ENCODE measurements at regions not wholly inside any gene's neighbourhood (a gene's known extent, or its start where the extent isn't known, plus 50 kb on each side); places are given as distances from the start of the nearest gene placed in this dataset.

DNA sequence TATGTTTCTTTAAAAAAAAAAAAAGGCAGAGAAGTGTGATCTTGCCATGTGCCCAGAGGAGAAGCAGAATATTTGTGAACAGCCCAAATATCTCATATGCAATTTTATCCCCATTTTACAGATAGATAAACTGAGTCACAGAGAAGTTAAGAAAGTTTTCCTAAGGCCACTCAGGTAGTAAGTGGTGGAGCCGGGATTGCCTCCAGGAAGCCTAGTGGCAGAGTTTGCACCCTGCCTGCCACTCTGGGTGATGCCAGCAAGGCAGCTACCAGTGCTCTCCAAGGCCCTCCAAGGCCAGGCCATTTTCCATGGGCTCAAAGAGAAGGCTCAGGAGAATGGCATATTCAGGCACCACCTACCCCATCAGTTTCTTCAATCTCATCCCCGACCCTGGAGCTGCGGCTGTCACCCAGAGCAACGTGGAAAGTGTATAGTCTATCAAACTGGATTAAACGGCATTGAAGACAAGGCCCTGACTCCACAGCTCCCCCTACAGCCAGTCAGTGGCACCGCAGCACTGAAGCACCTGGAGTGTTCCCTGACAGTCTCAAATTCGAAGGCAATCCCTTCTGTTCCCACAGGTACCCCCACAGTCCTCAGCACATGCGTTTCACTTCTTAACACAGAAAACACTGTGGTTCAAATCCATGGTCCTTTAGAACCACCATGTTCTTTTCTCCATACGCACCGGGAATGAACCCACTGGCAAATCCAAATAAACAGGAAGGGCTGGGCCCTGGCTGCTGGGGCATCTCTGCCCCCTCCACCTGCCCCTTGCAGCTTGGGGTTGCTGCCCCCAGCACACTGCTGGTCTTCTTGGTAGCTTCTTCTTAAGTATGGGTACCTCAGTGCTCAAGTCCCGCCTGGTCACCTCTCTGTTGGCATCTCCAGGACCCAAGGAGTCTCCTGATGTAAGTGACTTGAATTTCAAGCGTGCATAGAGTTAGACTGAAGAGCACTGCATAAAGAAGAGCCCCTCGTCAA, 175.3 kb downstream of the INHBB start:
- no peak overlapping the region for H3K27ac ChIP-seq
- DNase-seq, result peak in 1 of 3 donors; percentile 59
- no peaks in the 10 kb centered on the region for H3K36me3 ChIP-seq
- no peaks in the 10 kb centered on the region for H3K9me3 ChIP-seq
- H3K4me1 ChIP-seq, result no peaks in the 10 kb centered on the region
- H3K27me3 ChIP-seq, result no peaks in the 10 kb centered on the region
- H3K4me3 ChIP-seq, result no peak overlapping the region
- no peak for TF ChIP-seq POLR2A (IDR thresholded peaks at IDR 0.05)
- TF ChIP-seq, protein P1, sequence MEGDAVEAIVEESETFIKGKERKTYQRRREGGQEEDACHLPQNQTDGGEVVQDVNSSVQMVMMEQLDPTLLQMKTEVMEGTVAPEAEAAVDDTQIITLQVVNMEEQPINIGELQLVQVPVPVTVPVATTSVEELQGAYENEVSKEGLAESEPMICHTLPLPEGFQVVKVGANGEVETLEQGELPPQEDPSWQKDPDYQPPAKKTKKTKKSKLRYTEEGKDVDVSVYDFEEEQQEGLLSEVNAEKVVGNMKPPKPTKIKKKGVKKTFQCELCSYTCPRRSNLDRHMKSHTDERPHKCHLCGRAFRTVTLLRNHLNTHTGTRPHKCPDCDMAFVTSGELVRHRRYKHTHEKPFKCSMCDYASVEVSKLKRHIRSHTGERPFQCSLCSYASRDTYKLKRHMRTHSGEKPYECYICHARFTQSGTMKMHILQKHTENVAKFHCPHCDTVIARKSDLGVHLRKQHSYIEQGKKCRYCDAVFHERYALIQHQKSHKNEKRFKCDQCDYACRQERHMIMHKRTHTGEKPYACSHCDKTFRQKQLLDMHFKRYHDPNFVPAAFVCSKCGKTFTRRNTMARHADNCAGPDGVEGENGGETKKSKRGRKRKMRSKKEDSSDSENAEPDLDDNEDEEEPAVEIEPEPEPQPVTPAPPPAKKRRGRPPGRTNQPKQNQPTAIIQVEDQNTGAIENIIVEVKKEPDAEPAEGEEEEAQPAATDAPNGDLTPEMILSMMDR (IDR thresholded peaks at IDR 0.05), result peak in 4 of 6 experiments; percentile 29 to 54 (median 48)

DNA sequence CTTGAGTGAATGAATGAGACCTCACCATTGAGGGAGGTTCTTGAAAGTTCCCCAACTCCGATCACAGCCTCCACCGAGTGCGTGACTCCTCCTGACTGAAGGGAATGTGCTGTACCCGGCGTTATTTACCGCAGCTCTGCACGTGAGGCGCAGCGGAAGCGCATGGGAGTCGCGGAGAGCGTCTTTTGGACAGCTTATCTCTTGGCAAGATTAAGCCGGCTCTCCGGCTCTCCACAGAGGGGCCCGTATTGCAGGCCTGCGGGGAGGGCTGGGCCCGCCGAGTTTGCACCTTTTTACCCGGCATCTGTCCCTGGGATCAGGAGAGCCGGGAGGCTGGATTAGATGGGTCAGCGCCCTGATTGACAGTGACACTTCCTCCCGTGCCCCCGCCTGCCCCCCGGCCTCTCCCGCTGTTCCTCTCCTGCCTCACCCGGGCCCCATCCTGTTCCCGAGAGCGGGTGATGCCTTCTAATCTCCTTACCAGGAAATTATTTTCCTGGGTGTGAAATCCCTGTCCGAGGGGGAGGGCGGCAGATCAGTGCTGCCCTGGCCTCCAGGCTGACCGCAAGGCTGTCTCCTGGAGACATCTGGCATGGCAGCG, 176.3 kb downstream of the INHBB start:
- TF ChIP-seq POLR2A (IDR thresholded peaks at IDR 0.05), result no peak
- DNase-seq, result no peak
- H3K27me3 ChIP-seq, result no peaks in the 10 kb centered on the region
- H3K27ac ChIP-seq, result no peak overlapping the region
- H3K4me3 ChIP-seq, result no peak overlapping the region
- H3K4me1 ChIP-seq, result no peaks in the 10 kb centered on the region
- no peaks in the 10 kb centered on the region for H3K36me3 ChIP-seq
- no peaks in the 10 kb centered on the region for H3K9me3 ChIP-seq

DNA sequence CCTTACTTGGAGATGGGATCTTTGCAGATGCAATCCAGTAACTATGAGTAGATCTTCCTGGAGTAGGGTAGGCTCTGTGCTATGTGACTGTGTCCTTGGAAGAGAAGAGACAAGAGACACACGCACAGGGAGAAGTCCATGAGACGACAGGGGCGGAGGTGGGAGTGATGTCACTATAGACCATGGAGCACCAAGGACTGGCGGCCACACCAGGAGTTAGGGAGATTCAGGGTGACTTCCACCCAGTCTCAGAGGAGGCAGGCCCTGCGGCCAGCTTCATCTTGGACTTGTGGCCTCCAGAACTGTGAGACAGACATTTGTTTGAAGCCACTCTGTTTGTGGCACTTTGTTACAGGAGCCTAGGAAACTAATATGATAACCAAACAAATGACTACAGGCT, 177.8 kb downstream of the INHBB start:
- H3K27ac ChIP-seq, result no peak overlapping the region
- no peaks in the 10 kb centered on the region for H3K9me3 ChIP-seq
- no peaks in the 10 kb centered on the region for H3K4me1 ChIP-seq
- TF ChIP-seq POLR2A (IDR thresholded peaks at IDR 0.05), result no peak
- TF ChIP-seq, protein P1 (IDR thresholded peaks at IDR 0.05), result no peak
- H3K27me3 ChIP-seq, result no peaks in the 10 kb centered on the region
- no peak overlapping the region for H3K4me3 ChIP-seq
- no peak for DNase-seq
- H3K36me3 ChIP-seq, result no peaks in the 10 kb centered on the region

DNA sequence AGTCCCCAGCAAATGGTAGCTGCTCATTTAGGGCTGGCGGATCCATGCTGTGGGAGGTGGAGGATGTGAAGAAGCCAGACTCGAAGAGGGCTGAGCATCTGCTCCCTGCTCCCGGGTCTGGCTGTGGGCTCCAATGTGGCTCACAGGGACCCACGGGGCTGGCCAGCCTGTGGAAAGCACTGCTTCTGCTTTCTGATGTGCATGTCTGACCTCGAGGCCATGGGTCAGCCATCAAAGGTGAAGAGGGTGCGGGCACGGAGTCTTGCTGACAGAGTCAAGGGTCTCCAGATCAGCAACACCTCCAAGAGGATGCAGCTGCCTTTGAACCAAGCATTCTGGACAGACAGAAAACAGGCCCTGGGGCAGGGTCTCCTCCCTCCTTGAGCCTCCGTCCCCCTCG, 178.2 kb downstream of the INHBB start:
- DNase-seq, result no peak
- no peak overlapping the region for H3K27ac ChIP-seq
- no peak for TF ChIP-seq POLR2A (IDR thresholded peaks at IDR 0.05)
- H3K36me3 ChIP-seq, result no peaks in the 10 kb centered on the region
- no peaks in the 10 kb centered on the region for H3K4me1 ChIP-seq
- H3K27me3 ChIP-seq, result no peaks in the 10 kb centered on the region
- no peak overlapping the region for H3K4me3 ChIP-seq
- no peaks in the 10 kb centered on the region for H3K9me3 ChIP-seq

DNA sequence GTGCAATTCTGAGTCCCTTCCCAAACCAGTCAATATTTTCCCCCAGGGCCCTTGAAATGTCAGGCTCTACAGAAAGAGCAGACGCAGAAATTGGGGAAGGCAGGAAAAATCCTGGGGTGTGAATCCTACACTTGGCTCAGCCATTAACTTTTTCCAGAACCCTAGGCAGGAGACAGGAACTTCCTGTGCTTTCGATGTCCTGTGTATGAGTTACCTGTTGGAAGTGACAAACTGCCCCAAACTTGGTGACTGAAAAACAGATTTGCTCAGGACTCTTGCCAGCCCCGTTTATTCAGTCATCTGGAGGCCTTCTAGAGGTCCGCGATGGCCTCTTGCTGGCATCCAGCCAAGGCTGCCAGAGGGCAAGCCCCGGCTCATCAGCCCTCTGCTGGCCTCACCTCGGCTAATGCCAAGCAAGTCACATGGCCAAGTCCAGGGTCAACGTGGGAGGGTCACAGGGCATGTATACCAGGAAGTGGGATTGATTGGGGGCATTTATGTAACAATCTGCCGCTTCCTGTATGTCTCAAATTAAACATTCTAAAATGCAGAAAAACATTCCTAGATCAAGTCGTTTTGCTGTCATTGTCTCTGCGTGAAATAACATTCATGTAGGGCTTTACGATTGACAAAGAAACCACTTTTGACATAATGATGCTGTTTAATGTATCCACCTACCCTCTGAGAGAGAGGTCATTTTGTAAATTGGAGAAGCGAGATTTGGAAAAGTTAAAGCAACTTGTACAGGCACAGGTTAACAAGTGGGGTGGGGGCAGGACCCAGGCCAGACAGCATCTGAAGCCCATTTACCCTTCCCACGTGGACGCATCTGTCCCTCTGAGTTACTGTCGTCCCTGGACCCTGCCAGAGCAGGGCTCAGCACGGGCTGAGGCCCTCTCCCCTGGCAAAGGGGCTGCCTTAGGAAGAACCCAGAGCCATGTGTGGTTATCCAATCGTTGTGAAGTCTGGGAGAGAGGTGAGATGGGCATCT, 179.4 kb downstream of the INHBB start:
- no peak for DNase-seq
- Histone ChIP-seq H3K4me3 (no peak overlapping the region), H3K27ac (peak overlapping the region in 1 of 4 donors; percentile 4), H3K4me1 (no peaks in the 10 kb centered on the region), H3K27me3 (no peaks in the 10 kb centered on the region), H3K36me3 (no peaks in the 10 kb centered on the region), H3K9me3 (no peaks in the 10 kb centered on the region)
- TF ChIP-seq, protein P1 (IDR thresholded peaks at IDR 0.05), result no peak
- no peak for TF ChIP-seq POLR2A (IDR thresholded peaks at IDR 0.05)

DNA sequence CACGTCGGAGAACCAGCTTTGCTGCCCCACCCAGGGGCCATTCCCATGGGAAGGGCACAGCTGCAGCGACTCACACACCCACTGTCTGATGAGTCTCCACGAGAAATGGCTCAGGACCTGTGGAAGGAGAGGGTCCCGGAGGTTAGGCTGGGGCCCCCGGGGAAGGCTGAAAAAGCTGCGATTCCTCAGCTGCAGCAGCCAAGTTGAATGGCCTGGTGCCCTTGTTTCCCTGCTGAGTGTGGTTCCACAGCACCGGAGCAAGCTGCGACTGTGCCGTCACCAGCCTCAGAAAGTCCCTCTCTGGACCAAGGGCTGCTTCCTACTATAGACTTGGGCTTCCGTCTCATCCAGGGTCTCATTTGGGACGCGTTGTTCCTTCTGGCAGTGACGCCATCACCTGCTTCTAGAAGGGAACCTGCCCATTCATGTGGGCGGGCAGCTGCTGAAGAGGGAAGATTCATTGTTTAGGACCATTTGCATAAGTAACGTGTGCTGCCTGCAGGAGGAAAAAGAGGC, 180.2 kb downstream of the INHBB start:
- Histone ChIP-seq H3K4me1 (no peaks in the 10 kb centered on the region), H3K36me3 (no peaks in the 10 kb centered on the region), H3K4me3 (no peak overlapping the region), H3K27me3 (no peaks in the 10 kb centered on the region), H3K27ac (peak overlapping the region in 1 of 4 donors; percentile 4), H3K9me3 (no peaks in the 10 kb centered on the region)
- DNase-seq, result no peak
- no peak for TF ChIP-seq POLR2A (IDR thresholded peaks at IDR 0.05)
- TF ChIP-seq, protein P1 (IDR thresholded peaks at IDR 0.05), result no peak
